ENCODE measurements at regions not wholly inside any gene's neighbourhood (a gene's known extent, or its start where the extent isn't known, plus 50 kb on each side); places are given as distances from the start of the nearest gene placed in this dataset.

GRCh38 chr4:174089711-174090110, 193.8 kb downstream of the FBXO8 start:
- H3K9me3 ChIP-seq (replicated peaks in 1 of 3), result no peaks in the 10 kb centered on the region
- no peaks in the 10 kb centered on the region for H3K27me3 ChIP-seq
- H3K4me1 ChIP-seq (replicated peaks in 1 of 2), result no peaks in the 10 kb centered on the region
- H3K27ac ChIP-seq, result no peak overlapping the region
- TF ChIP-seq CTCF (IDR thresholded peaks at IDR 0.05), result no peak
- TF ChIP-seq POLR2A (IDR thresholded peaks at IDR 0.05), result no peak
- 59 to 85% (median 77%) methylated on average over 4 of the region's 4 CpGs for WGBS, 4 donors
- intact Hi-C loops (cut with DNase I), result no loop called here
- H3K4me3 ChIP-seq, result no peak overlapping the region
- no peak for DNase-seq
- no peaks in the 10 kb centered on the region for H3K36me3 ChIP-seq (replicated peaks in 1 of 2)

- WGBS, 4 donors, result 57 to 67% (median 64%) methylated on average over 3 of the region's 3 CpGs
- no peak overlapping the region for H3K4me3 ChIP-seq
- no peak for TF ChIP-seq POLR2A (IDR thresholded peaks at IDR 0.05)
- no peak for TF ChIP-seq CTCF (IDR thresholded peaks at IDR 0.05)
- H3K9me3 ChIP-seq (replicated peaks in 1 of 3), result no peaks in the 10 kb centered on the region
- no peak overlapping the region for H3K27ac ChIP-seq
- no peaks in the 10 kb centered on the region for H3K4me1 ChIP-seq (replicated peaks in 1 of 2)
- H3K27me3 ChIP-seq, result no peaks in the 10 kb centered on the region
- DNase-seq, result no peak
- intact Hi-C loops (cut with DNase I), result no loop called here
- H3K36me3 ChIP-seq (replicated peaks in 1 of 2), result no peaks in the 10 kb centered on the region
Observed at GRCh38 chr4:174088795-174089194, 194.7 kb downstream of the FBXO8 start.

GRCh38 chr4:174086829-174087799, 196.4 kb downstream of the FBXO8 start:
- DNase-seq, result no peak
- Histone ChIP-seq H3K9me3 (replicated peaks in 1 of 3) (no peaks in the 10 kb centered on the region), H3K36me3 (replicated peaks in 1 of 2) (no peaks in the 10 kb centered on the region), H3K27ac (no peak overlapping the region), H3K4me1 (replicated peaks in 1 of 2) (no peaks in the 10 kb centered on the region), H3K27me3 (no peaks in the 10 kb centered on the region), H3K4me3 (no peak overlapping the region)
- 26 to 38% (median 31%) methylated on average over 14 of the region's 14 CpGs for WGBS, 4 donors
- intact Hi-C loops (cut with DNase I), result no loop called here
- TF ChIP-seq CTCF (IDR thresholded peaks at IDR 0.05), result no peak
- no peak for TF ChIP-seq POLR2A (IDR thresholded peaks at IDR 0.05)

GRCh38 chr4:174084981-174085380, 198.5 kb downstream of the FBXO8 start:
- H3K36me3 ChIP-seq (replicated peaks in 1 of 2), result no peaks in the 10 kb centered on the region
- H3K27ac ChIP-seq, result no peak overlapping the region
- TF ChIP-seq POLR2A (IDR thresholded peaks at IDR 0.05), result no peak
- no peak for TF ChIP-seq CTCF (IDR thresholded peaks at IDR 0.05)
- no peak for DNase-seq
- no peaks in the 10 kb centered on the region for H3K27me3 ChIP-seq
- no peaks in the 10 kb centered on the region for H3K9me3 ChIP-seq (replicated peaks in 1 of 3)
- no peaks in the 10 kb centered on the region for H3K4me1 ChIP-seq (replicated peaks in 1 of 2)
- no peak overlapping the region for H3K4me3 ChIP-seq
- intact Hi-C loops (cut with DNase I), result no loop called here
- 66 to 81% (median 76%) methylated on average over 2 of the region's 2 CpGs for WGBS, 4 donors
